ENCODE measurements at regions not wholly inside any gene's neighbourhood (a gene's known extent, or its start where the extent isn't known, plus 50 kb on each side); places are given as distances from the start of the nearest gene placed in this dataset.

- TF ChIP-seq CTCF (IDR thresholded peaks at IDR 0.05; ENCODE audit: control insufficient read depth, insufficient read depth, low read depth, low read length, missing control alignments) = no peak
- no peak for DNase-seq (ENCODE audit: low read depth)
- H3K4me3 ChIP-seq (ENCODE audit: control insufficient read depth, low read depth, low read length) = no peak overlapping the region
These were observed 131.9 kb upstream of the B3GALT2 start for GRCh38 chr1:193318347-193318746.

- TF ChIP-seq CTCF (IDR thresholded peaks at IDR 0.05; ENCODE audit: control insufficient read depth, insufficient read depth, low read depth, low read length, missing control alignments) = no peak
- no peak for DNase-seq (ENCODE audit: low read depth)
- H3K4me3 ChIP-seq (ENCODE audit: control insufficient read depth, low read depth, low read length) = no peak overlapping the region
These were observed 127.1 kb upstream of the B3GALT2 start for GRCh38 chr1:193313354-193314140.

GRCh38 chr1:193312432-193312831 is 126.0 kb upstream of the B3GALT2 start:
- no peak for TF ChIP-seq CTCF (IDR thresholded peaks at IDR 0.05; ENCODE audit: control insufficient read depth, insufficient read depth, low read depth, low read length, missing control alignments)
- DNase-seq (ENCODE audit: low read depth) = no peak

GRCh38 chr1:193311226-193311948 is 125.0 kb upstream of the B3GALT2 start:
- no peak for TF ChIP-seq CTCF (IDR thresholded peaks at IDR 0.05; ENCODE audit: control insufficient read depth, insufficient read depth, low read depth, low read length, missing control alignments)
- no peak for DNase-seq (ENCODE audit: low read depth)
- H3K4me3 ChIP-seq (ENCODE audit: control insufficient read depth, low read depth, low read length) = no peak overlapping the region

More at GRCh38 chr1:193312432-193312831, 126.0 kb upstream of the B3GALT2 start:
- no peak overlapping the region for H3K4me3 ChIP-seq (ENCODE audit: control insufficient read depth, low read depth, low read length)

GRCh38 chr1:193310564-193310963 is 124.2 kb upstream of the B3GALT2 start:
- H3K4me3 ChIP-seq (ENCODE audit: control insufficient read depth, low read depth, low read length) = no peak overlapping the region
- no peak for DNase-seq (ENCODE audit: low read depth)
- TF ChIP-seq CTCF (IDR thresholded peaks at IDR 0.05; ENCODE audit: control insufficient read depth, insufficient read depth, low read depth, low read length, missing control alignments) = no peak

- no peak overlapping the region for H3K4me3 ChIP-seq (ENCODE audit: control insufficient read depth, low read depth, low read length)
- no peak for TF ChIP-seq CTCF (IDR thresholded peaks at IDR 0.05; ENCODE audit: control insufficient read depth, insufficient read depth, low read depth, low read length, missing control alignments)
- no peak for DNase-seq (ENCODE audit: low read depth)
These were observed 123.6 kb upstream of the B3GALT2 start for GRCh38 chr1:193309936-193310475.

All from AG09309 (cell line).